Esophagus squamous epithelium (tissue), 4 donors: ENCODE measurements at regions not wholly inside any gene's neighbourhood (a gene's known extent, or its start where the extent isn't known, plus 50 kb on each side); places are given as distances from the start of the nearest gene placed in this dataset.

ENCODE experiments used
- CTCF ChIP-seq, 6 experiments: fragments of 450-650 bp in 4 of 6; fragments of 200-600 bp in 2 of 6; sonication (generic) in 2 of 6; IDR thresholded peaks; one replicate each; pipeline ENCODE4 v1.5.1; 2016 to 2019; ENCODE audit warnings: antibody characterized with exemption in 6 of 6, mild to moderate bottlenecking in 4 of 6, moderate library complexity in 4 of 6
- POLR2A ChIP-seq, 4 donors: fragments of 450-650 bp; IDR thresholded peaks; one replicate each; pipeline ENCODE4 v1.6.1; 2017; ENCODE audit warnings: antibody characterized with exemption in 4 of 4, mild to moderate bottlenecking in 4 of 4, moderate library complexity in 3 of 4

GRCh38 chr6:78076371-78076770 is 423.5 kb downstream of the MEI4 start:
- no peak for TF ChIP-seq CTCF (IDR thresholded peaks at IDR 0.05)
- no peak for TF ChIP-seq POLR2A (IDR thresholded peaks at IDR 0.05)
